ENCODE measurements at regions not wholly inside any gene's neighbourhood (a gene's known extent, or its start where the extent isn't known, plus 50 kb on each side); places are given as distances from the start of the nearest gene placed in this dataset.

DNA sequence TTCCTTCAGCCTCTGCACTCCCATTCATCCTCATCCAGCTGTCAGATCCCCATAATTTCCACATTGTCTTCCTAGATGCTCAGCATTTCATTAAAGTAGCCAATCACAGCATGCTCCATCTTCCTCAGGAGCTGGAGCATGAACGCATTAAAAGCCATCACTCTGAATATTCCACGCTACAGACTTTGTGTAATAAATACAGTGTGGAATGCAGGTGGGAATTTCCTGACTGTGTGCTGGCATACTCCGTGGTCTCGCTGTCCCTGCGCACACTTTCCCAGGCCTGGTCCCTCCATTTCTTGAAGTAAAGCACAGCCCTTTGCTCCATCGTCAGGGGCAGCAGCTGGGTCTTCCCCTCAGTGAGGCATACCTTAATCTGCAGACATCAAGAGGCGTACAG, 123.7 kb upstream of the NCK2 start:
- DNase-seq (ENCODE audit: low spot score) = no peak

GRCh38 chr2:105618351-105618659, 126.4 kb upstream of the NCK2 start:
- DNase-seq (ENCODE audit: low spot score) = no peak

GRCh38 chr2:105617631-105618350, 126.9 kb upstream of the NCK2 start:
- DNase-seq (ENCODE audit: low spot score) = no peak

GRCh38 chr2:105615305-105615704, 129.4 kb upstream of the NCK2 start:
- DNase-seq (ENCODE audit: low spot score) = no peak

GRCh38 chr2:105611811-105612424, 132.8 kb upstream of the NCK2 start:
- DNase-seq (ENCODE audit: low spot score) = no peak

- DNase-seq (ENCODE audit: low spot score) = no peak
Measured at GRCh38 chr2:105611333-105611637, 133.4 kb upstream of the NCK2 start.

DNA sequence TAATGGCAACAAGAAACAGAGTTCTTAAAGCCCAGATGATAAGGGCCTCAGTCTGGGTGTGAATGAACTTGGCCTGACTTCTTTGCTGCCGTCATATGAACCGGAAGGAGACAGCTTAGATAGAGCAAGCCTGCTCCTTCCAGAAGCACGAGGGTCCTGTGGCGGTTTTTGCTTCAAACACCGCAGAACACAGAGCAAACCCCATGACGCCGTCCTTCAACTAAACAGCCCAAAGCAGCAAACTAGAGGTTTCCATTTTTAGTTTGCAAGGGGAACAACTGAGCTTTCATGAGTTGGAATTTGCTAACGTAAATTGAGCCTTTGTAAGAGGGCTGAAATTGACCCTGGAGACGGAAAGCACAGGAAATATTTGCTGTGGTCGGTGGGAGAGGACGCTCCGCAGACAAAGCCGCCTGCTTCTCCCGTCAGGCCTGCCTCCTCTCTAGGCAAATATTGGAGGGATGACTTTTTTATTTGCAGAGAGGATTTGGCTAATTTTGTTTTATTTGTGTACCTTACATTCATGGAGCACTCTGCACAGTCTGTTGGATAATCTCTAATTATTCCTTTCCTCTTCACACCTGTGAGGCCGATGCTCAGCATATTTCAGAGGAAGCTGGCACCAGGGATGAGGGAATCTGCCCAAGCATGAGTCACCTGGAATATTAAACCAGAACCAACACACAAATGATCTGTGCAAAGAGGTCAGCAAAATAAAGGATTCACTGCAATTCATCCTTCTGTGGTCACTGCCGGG, 134.0 kb upstream of the NCK2 start:
- no peak for DNase-seq (ENCODE audit: low spot score)

DNA sequence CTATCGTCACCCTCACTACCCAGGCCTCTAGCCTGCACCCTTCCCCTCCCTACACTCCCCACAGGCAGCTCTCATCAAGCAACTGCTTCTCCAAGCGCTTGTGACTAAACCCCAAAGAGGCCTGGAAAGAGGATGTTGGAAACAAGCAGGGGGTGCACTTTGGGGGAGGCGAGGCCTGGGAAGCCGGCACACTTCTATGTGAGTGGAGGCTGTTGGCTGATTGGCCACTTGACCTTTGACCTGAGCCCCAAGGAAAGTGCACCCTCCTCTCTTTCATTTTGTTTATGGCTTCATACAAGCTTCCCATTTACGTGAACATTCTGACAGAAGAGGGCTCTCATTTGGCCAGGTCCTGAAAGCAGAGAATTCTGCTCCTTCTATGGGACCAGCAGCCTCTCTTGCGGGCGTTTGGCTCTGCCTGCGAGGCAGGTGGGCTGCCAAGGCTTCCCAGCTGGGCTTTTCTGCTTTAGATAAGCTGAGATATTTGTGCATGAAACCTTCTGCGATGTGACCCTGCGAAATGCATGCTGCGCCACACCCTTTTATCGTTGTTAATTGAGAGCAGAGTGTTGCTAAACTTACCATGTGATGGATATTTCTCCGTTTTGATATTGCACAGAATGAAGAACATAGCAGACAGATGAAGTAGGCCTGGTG, 134.8 kb upstream of the NCK2 start:
- DNase-seq (ENCODE audit: low spot score) = no peak

- no peak for DNase-seq (ENCODE audit: low spot score)
Measured at GRCh38 chr2:105607920-105608504, 136.7 kb upstream of the NCK2 start.

DNA sequence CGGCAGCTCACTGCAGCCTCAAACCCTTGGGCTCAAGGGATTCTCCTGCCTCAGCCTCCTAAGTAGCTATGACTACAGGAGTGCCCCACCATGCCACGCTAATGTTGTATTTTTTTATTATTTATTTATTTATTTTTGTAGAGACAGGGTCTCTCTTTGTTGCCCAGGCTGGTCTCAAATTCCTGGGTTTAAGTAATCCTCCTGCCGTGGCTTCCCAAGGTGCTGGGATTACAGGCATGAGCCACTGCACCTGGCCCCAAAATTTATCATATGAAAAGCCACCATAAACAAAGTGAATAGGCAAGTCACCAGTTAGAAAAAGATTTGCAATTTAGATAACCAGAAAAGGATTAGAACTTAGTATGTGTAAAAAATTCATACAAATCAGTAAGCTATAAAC, 138.6 kb upstream of the NCK2 start:
- DNase-seq (ENCODE audit: low spot score) = no peak

- no peak for DNase-seq (ENCODE audit: low spot score)
Measured at GRCh38 chr2:105604938-105605337, 139.8 kb upstream of the NCK2 start.

GRCh38 chr2:105600949-105601794, 143.5 kb upstream of the NCK2 start:
- no peak for DNase-seq (ENCODE audit: low spot score)

GRCh38 chr2:105600602-105600948, 144.1 kb upstream of the NCK2 start:
- no peak for DNase-seq (ENCODE audit: low spot score)

GRCh38 chr2:105600037-105600442, 144.7 kb upstream of the NCK2 start:
- no peak for DNase-seq (ENCODE audit: low spot score)

DNA sequence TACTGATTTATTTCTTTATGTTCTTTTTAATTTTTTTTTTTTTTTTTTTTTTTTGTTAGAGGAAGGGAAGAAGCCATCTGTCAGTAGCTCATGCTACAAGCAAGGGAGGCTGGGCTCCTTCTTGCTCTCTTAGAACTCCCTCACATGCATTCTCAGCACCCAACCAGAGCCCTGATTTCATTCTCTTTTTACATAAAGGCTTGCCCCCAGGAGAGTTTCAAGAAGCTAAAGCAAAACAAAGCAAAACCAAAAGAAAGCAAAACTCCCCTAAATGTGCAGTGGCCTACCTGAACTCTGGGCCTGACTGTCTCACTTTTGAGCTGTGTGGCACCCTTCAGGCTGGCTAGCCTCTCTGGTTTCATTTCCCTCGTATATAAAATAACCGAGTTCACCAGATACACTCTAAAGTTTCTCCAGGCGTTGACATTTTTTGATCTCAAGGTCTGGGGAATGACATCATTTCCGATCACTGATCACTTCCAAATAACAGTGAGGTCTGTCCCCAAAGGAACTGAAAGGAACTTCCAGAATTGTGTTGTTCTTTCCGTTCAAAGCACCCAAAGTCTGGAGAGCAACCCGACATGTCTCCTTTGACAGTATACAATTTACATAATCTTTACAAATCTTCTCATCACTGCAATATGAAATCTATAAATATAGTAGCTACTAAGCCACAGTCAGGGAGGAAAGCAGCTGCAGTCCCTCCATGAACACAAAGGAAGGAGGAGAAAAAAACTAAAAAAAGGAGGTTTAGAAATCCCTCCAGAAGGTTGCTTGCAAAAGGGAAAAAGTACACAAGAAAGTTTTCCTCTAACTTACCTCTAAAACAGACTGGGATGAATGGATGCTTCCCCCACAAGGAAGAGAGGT, 145.6 kb upstream of the NCK2 start:
- no peak for DNase-seq (ENCODE audit: low spot score)

GRCh38 chr2:105597806-105598803, 146.6 kb upstream of the NCK2 start:
- DNase-seq (ENCODE audit: low spot score) = no peak

DNA sequence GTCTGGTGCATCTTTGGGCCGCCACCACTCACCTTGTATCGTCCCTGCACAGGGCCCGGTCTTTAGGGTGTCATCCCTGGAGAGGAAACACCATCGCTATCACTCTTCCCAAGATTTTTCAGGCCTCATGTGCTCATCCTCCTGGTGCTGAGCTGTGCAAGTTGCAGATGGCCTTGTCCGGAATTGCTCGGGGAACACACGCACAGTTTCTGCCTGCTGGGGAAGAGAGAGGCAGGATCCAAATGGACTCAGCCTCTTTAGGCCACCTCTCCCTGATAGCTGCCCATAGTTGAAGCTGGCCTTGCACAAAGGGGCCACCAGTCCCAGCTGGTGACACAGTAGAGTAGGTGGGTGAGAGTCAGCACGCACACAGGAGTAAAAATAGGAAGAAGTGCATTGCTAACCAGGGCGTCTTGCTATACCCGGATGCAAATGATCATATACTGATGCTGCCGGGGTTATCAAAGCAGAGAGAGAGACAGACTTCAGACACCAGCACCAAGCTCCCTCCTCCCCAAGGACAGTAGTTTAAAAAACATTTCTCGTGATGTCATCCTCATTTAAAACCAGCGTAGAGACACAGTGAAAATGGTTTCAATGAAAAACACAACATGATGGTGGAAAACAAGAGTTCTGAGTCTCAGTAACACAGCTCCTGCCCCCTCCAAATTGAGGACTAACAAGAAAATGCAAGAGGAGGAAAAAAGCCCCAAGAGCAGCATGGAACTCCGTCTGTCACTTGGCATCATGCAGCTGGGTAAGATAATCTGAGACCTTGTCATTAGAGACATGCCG, 147.5 kb upstream of the NCK2 start:
- DNase-seq (ENCODE audit: low spot score) = no peak

DNA sequence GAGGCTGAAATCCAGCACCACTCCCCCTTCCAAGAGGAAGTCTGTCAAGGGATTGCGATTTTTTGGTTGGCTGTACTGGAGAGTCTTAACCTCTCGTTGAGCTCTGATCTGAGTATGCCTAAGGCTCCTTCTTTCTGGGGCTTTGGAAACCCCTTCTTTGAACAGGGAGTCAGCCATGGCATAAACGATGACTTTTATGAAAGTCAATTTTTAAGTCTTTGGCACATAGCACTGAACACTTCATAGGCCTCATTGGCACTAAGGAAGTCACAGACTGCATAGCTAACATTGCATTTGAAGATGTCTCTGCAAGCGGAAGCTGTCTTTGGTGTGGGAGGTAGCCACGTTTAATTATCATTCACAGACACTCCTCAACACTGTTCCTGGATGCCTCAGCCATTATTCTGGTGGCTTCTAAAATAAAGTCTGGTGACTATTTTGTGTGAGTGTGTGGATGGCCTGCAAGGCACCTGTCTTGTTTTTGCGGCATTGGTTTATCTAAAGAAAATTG, 148.2 kb upstream of the NCK2 start:
- DNase-seq (ENCODE audit: low spot score) = no peak

DNA sequence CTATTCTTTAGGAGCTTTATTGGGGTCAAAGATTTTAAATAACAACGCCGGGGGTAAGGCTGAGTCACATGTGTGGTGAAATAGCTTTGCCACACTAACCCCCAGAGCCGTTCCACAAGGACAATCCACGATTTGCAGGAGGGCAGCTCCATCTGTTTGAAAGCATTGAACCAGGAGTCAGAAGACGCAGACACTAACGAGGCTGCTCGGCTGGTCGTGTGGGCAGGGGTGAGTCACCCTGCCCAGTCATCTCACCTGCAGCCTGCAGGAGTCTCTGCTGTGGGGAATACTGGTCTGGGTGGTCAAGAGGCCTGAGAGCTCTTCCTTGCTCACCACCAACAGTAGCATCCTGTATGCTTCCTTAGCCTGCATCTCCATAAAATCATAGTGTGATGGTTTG, 149.2 kb upstream of the NCK2 start:
- no peak for DNase-seq (ENCODE audit: low spot score)

Data from CD4-positive, alpha-beta T cell treated with Interleukin-15 for 4 hours (primary cell).